ENCODE measurements at regions not wholly inside any gene's neighbourhood (a gene's known extent, or its start where the extent isn't known, plus 50 kb on each side); places are given as distances from the start of the nearest gene placed in this dataset.
"Not testable (repeated sequence)": the region's sequence is repeated elsewhere in the genome, so short reads cannot be mapped to it uniquely, and the experiment has no call there.

DNA sequence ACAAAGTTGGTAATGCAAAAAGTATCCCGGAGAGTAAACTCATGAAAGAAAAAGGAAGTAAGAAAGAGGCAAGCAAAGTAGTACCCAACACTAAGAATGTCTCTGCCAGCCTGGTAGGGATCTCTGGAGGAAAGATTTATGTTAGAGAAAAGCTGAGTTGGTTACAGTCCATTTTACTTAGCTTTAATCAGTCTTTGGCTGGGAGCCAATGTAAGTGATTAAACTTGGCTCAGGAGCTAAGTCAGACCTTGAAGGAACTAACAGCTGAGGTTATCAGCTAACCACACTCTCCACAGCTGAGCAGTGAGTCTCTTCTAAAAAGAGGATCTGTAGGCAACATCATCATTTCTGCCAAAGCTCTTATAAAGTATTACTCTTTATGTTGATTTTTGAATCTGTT is 148.0 kb downstream of the ANKRD7 start:
- in situ Hi-C loops (cut with MboI; ENCODE audit: low sequenced_read_pairs), result loop anchor here (25.0 kb wide), 1 partner anchor 815 kb away; no protein-coding TSS in a partner anchor

DNA sequence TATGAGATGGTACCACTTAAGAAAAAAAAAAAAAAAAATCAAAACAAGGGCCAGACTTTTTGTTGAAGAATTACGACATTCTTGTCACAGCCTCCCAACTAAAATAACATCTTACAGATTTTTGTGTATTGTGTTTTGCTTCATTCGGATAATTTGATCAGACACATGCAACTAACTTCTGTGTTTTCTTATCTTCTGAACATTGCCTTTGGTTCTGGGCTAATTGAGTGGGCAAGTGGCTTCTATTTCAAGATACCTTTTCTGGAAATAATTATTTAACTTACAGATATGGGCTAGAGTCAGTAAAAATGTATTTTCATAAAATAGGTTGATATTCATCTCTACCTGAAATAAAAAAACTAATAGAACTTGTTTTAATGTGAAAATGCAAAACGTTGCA is 165.1 kb downstream of the ANKRD7 start:
- in situ Hi-C loops (cut with MboI; ENCODE audit: low sequenced_read_pairs), result no loop called here

DNA sequence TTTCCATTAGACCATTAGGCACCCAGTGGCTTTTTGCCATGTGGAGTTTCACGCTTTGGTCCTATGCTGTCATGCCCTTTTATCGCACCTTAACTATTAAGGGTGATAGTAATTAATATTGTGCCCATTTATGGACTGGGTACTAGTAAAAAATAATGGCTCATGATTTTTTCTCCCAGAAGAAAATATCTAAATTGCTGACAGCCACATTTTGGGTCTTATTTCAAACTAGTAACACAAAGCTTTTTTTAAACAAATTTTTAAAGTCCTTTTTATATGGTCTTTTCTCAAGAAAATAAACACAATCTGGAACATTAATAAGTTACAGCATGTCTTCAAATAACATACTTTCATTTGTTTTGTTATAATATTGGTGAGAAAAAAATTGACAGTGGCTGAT is 179.7 kb downstream of the ANKRD7 start:
- in situ Hi-C loops (cut with MboI; ENCODE audit: low sequenced_read_pairs), result no loop called here

DNA sequence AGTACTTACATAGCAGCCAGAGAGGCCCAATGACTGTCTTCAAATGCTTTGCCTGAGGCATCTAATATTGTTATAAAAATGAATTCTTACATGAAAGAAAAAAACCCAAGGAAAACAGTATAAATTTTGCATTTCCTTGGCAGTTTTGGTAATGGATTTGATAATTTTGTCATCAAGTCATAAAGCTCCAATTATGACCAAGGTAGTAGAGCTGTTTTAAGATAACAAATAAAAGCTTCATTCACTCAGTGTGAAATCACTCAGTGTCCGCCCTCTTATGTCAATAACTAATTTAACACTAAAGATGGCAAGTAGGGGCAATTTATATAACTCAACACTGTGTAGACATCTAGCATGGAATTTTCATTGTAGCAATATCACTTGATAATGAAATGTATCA is 193.9 kb downstream of the ANKRD7 start:
- in situ Hi-C loops (cut with MboI; ENCODE audit: low sequenced_read_pairs), result no loop called here

DNA sequence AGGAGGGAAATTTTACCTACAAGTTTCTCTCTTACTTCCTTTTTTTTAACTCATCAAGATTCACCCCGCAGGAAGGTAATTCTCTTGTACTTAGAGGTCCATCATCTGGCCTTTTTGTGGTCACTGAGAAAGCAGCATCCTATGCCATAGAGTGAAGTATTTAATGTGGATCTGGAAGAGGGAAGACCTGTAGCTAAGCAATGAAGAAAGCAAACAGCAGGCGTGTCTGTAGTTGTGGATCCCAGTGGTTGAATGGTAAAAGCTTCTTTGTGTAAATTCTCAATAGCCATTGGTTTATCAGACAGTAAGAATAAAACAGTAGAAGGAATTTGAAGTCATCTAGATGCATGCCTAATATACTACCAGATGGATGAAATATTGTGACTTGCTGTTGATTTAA is 196.4 kb downstream of the ANKRD7 start:
- in situ Hi-C loops (cut with MboI; ENCODE audit: low sequenced_read_pairs), result no loop called here

DNA sequence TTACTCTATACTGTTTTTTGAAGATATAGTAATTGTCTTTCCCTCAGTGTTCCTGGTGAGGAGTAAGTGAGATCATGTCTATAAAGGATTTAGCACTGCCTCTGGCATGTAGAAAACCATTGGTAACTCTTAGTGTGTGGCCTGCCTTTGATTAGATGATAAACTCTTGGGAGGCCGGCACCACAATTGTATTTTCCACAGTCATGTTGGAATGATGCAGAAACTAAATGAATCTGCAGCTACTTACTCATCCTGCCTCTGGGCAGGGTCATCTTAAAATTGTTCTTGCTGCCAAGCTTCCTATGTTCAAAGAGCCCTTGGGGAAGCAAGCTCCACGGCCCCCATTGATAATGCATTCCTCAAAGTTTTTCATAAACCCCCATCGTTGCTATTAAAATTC is 204.6 kb downstream of the ANKRD7 start:
- in situ Hi-C loops (cut with MboI; ENCODE audit: low sequenced_read_pairs), result no loop called here

DNA sequence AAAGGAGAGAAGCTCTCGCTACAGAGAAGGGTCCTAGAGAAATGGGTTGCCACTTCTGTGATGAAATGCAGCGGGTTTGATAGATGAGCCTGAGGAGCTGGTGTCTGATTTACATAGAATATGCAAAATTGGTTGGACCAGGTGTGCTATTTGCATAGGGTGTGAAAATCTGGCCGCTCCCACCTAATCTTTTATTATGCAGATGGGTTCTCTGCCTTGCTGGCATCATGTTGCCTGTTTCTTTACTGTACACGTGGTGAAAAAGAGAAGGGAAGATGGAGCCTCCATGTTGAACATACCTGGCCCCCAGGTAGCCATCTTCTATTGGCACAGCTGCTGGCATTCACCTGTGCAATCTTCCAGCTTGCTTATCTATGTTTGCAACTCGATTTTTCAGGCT is 212.2 kb downstream of the ANKRD7 start:
- in situ Hi-C loops (cut with MboI; ENCODE audit: low sequenced_read_pairs), result no loop called here

DNA sequence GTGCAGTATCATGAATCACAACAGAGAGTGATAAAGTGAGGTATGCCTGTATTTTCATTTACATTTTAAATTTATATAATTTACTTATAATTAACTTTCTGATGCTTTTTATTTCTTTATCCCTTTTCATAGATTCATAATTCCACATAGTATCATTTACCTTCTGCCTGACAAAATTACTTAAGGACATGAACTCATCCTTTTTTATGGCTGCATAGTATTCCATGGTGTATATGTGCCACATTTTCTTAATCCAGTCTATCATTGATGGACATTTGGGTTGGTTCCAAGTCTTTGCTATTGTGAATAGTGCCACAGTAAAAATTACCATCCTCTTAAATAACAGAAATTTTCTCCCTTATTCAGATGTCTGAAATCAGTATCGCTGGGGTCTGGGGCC is 224.5 kb downstream of the ANKRD7 start:
- in situ Hi-C loops (cut with MboI; ENCODE audit: low sequenced_read_pairs), result not testable (repeated sequence)

DNA sequence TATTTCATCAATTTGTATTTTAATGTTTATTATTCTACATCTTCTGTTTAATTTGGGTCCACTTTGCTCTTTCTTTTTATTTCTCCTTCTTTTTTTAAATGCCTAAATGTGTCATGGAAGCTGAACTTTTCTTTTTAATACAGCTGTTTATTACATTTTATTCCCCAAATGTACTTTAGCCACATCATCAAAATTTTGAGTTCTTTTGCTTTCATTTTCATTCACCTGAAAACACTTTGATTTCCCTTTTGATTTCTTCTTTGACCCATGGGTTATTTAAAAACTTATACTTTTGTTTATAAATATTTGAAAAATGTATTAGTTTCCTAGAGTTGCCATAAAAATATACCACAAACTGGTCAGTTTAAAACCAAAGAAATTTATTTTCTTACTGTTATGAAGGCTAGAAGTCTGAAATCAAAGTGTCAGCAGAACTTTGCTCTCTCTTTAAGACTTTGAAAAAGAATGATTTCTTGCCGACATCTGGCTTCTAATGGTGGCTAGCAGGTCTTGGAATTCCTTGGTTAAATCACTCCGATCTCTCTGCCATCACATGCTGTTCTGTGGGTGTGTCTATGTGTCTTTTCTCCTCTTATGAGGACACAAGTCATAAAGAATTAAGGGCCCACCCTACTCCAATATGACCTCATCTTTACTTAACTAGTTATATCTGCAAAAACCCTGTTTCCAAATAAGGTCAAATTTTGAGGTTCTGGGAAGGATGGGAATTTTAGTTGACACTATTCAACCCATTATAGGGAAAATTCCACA is 225.5 kb downstream of the ANKRD7 start:
- in situ Hi-C loops (cut with MboI; ENCODE audit: low sequenced_read_pairs), result no loop called here

DNA sequence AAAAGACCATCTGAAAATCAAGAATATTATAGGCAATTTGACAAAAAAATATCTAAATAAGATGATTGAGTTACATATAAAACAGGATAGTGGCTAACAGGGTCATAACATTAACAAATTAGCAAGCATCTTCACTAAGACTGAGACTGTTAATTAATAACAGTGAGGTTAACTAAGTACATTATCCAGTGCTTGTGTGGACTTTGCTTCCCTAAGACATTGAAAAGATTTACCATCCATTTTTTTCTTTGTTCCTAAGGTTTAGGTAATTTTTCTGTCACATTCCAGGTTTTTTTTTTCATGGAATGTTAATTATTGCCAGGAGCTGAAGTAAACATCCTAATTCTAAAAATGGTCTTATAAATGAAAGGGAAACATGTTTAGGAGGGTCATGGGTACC is 227.6 kb downstream of the ANKRD7 start:
- in situ Hi-C loops (cut with MboI; ENCODE audit: low sequenced_read_pairs), result no loop called here

DNA sequence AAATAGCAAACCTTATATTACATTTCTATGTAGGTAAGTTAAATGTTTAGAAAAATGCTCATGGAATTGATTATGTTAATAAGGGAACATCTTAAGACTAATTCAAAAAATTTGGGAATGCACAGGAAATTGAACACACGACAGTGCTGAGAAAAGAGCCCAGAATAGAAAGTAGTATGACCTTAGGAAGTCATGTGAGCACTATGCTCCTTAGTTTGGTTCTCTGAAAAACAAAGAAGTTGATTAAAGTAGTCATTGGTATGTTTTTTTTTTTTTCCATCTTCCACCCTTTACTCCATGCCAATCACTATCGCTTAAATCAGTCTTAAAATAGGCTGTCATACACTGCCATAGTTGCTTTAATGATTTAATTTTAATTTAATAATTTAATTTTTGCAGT is 242.9 kb downstream of the ANKRD7 start:
- in situ Hi-C loops (cut with MboI; ENCODE audit: low sequenced_read_pairs), result no loop called here

DNA sequence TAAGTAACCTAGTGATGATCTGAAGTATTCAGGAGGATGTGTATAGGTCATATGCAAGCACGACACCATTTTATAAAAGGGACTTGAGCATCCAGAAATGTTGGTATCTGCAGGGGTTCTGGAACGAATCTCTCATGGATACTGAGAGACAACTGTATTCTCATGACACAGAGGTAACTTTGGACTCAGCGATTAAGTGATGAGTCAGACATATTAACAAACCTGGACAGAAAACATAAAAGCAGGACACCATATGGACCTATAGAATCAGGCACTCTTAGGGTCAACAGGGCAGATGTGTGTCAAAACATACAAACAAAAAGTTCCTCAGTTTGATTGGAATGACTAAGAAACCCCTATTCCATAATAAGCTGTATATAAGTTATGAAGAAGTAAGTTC is 248.1 kb downstream of the ANKRD7 start:
- in situ Hi-C loops (cut with MboI; ENCODE audit: low sequenced_read_pairs), result no loop called here

DNA sequence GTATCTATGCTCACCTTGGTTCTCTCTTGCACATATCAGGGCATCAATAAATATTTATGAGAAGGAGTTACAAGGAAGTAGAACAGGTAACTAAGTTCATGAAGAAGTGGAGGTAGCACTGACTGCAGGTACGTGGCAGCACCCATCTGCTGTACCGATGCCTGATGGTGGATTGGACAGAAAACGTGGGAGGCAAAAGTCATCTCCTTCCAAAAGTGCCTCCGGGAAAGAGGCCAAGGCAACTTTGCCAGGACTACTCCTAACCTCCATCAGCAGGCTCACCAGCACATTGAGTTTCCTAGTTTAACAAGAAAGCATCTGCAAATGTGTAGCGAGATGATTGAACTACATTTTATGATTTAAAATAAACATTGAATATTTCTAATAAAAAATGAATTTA is 248.8 kb downstream of the ANKRD7 start:
- in situ Hi-C loops (cut with MboI; ENCODE audit: low sequenced_read_pairs), result no loop called here

DNA sequence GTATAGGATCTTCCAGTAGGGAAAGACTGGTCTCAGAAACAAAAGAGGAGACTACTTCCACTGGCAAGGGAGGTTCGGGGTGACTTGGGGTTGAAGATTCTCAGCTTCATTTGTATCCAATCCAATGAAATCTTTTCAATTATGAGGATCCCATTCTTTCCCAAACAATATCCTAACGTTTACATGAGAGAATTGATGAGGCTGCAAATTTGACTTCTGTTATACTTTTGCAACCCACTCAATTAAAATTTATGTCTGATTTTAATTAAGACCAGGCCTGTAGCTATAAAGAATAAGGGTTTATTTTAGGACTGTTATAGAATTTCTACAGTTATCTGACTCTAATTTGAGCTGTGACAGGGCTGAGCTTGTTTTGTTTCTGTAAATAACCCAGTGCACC is 251.5 kb downstream of the ANKRD7 start:
- in situ Hi-C loops (cut with MboI; ENCODE audit: low sequenced_read_pairs), result no loop called here

DNA sequence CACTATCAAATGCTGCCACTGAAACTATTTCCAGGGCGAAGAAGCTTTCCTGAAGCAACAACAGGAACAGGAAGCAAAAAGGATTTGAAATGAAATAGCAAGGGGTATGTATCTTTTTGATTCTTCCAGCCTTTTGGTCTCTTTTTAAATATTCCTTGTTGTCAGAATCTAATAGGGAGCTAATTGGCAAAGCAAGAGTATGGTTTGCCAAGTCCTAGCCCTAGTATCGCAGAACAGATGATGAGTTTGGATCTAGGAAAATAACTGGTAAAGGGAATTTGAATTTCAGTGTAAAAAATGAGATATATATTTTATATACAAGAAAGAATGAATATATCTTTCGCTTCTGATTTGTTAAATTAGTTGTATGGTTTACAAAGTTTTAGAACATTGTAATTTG is 252.5 kb downstream of the ANKRD7 start:
- in situ Hi-C loops (cut with MboI; ENCODE audit: low sequenced_read_pairs), result no loop called here

DNA sequence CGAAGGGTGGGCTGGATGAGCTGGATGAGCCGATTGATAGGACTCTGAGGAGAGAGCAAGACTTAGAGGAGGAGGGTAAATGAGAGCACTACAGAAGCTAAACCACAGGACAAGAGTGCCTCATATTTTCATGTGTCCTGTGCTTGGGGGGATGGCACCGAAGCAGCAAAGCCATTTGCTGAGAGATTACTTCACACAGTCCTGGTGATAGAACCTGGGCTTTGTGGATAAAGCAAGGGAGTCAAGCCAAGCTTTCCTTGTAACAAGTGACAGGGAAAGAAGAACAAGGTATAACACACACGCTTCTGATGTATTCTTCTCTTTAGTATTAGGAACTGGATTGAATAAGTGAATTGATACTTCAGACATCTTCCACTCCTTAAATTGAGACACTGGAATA is 253.7 kb downstream of the ANKRD7 start:
- in situ Hi-C loops (cut with MboI; ENCODE audit: low sequenced_read_pairs), result no loop called here

DNA sequence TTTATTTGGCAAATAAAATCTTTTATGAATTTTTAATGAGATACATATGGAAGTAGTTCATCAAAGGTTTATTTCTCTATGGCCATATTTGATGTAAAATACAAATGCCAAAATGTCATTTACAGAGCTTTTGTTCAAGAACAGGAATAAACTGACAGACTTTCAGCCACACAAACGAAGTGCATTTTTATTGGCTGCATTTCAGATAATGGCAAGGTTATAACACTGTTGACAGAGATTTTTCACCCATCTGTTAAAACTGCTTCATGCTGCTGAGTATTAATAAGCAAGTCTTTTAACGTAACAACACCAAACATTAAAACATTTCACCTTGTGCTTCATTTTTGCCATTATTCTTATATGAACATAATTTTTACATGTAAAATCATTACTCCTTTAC is 254.4 kb downstream of the ANKRD7 start:
- in situ Hi-C loops (cut with MboI; ENCODE audit: low sequenced_read_pairs), result no loop called here

DNA sequence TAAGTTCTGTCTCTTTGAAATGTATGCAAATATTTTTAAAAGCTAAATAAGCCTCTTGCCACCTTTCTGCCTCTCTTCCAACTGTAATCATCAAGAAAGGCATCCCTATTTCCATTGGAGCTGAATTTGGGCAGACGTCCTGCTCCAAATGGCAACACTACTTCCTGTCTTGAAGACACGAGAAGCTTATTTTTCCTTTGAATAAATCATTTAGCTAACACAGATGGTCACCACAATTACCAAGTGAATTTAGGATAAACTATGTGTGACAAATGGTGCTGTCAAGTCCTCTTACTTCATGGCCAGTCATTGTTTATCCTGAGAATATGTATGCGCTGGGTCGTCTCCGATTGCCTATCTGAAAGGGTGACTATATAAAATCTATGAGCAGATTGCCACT is 268.0 kb downstream of the ANKRD7 start:
- in situ Hi-C loops (cut with MboI; ENCODE audit: low sequenced_read_pairs), result no loop called here

DNA sequence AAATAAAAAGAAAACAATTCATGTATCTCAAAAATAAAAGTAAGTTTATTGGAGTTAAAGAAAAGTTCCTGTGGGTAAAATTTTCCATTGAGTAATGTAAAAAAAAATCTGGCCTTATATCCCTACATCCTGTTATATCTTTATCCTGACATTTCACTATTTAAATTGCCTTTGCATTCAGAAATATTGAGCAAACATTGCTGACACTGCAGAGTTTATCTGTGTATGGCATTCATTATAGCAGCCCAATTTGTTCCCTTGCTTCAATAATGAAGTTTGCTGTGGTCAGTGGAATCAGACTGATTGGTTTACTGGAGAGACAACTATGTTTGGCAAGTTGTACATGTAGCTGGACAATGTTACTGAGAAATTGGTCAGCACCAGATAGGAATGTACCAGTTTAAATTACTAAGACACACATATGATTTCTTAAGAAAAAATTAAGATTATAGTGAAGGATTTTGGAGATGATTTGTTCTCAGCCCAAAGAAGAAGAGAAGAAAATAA is 271.7 kb downstream of the ANKRD7 start:
- in situ Hi-C loops (cut with MboI; ENCODE audit: low sequenced_read_pairs), result no loop called here

DNA sequence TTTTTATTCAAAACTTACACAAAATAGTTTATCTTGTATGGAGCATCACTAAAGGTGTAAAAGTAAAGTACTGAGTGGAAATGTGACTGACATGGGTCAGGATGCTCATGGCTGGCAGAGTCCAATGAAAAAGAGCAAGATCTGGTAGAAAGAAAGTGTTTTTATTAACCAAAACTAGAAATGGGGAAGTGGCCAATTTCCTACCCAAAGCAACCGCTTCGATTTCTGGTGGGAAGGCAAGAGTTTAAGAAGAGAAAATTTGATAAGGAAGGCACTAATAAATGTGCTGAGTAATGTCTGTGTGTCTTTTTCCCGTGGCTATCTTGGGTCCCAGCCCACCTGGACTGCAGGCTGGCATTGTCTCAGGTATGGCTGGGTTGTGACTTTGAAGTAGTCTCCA is 277.7 kb downstream of the ANKRD7 start:
- in situ Hi-C loops (cut with MboI; ENCODE audit: low sequenced_read_pairs), result no loop called here

DNA sequence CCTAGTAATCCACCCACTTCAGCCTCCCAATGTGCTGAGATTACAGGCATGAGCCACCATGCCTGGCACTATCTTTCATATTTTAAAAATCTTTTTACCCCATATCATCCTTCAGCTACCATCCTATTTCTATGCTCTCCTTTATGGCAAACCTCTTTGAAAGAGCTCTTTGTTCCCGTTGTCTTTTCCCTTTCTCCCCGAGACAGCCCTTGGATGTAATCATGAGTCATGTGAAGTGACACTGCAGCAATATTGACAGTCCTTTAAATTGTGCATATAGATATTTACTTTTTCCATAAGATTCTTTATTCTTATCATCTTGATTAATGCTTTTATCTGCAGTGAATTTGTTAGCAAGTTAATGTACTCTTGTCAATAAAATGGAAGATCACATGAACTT is 286.6 kb downstream of the ANKRD7 start:
- in situ Hi-C loops (cut with MboI; ENCODE audit: low sequenced_read_pairs), result no loop called here

DNA sequence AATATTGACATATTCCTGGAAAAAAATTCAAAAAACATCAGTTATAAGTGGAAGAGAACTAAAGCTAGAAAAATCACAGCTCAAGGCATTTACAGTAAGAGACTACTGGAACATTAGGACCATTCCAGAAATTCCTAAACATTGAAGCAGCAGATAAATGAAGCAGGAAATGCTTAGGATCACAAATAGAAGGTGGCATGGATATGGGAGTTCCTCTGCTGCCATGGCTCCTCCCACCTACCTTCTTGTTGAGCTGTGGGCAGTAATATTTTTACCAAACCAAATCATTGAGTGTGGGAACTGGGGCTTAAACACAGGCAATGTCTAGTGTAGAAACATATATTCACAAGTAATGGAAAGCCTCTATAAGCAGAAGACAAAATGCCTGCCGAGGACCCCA is 292.8 kb downstream of the ANKRD7 start:
- in situ Hi-C loops (cut with MboI; ENCODE audit: low sequenced_read_pairs), result no loop called here

DNA sequence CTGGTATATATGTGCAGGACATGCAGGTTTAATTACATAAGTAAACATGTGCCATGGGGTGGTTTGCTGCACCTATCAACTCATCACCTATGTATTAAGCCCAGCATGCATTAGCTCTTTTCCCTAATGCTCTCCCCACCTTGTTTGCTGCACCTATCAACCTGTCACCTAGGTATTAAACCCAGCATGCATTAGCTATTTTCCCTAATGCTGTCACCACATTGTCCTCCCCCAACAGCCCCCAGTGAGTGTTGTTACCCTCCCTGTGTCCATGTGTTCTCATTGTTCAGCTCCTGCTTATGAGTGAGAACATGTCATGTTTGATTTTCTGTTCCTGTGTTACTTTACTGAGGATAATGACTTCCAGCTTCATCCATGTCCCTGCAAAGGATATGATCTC is 300.5 kb downstream of the ANKRD7 start:
- in situ Hi-C loops (cut with MboI; ENCODE audit: low sequenced_read_pairs), result no loop called here

Measured in HL-60/S4 treated with phorbol 12-myristate 13-acetate at 8.2 ng/mL for 4 days and 3 days (cell line).